ENCODE measurements at regions not wholly inside any gene's neighbourhood (a gene's known extent, or its start where the extent isn't known, plus 50 kb on each side); places are given as distances from the start of the nearest gene placed in this dataset.

DNA sequence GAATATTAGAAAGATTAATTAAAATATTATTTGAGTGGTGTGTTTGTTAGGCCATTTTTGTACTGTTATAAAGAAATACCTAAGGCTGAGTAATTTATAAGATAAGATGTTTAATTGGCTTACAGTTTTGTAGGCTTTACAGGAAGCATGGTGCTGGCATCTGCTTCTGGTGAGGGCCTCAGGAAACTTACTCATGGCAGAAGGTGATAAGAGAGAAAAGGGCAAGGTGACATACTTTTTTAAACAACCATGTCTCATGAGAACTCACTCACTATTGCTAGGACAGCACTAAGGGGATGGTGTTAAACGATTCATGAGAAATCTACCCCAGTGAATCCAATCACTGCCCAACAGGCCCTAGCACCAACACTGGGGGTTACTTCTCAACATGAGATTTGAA, 56.7 kb upstream of the RGS21 start:
- TF ChIP-seq, protein P1, sequence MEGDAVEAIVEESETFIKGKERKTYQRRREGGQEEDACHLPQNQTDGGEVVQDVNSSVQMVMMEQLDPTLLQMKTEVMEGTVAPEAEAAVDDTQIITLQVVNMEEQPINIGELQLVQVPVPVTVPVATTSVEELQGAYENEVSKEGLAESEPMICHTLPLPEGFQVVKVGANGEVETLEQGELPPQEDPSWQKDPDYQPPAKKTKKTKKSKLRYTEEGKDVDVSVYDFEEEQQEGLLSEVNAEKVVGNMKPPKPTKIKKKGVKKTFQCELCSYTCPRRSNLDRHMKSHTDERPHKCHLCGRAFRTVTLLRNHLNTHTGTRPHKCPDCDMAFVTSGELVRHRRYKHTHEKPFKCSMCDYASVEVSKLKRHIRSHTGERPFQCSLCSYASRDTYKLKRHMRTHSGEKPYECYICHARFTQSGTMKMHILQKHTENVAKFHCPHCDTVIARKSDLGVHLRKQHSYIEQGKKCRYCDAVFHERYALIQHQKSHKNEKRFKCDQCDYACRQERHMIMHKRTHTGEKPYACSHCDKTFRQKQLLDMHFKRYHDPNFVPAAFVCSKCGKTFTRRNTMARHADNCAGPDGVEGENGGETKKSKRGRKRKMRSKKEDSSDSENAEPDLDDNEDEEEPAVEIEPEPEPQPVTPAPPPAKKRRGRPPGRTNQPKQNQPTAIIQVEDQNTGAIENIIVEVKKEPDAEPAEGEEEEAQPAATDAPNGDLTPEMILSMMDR (IDR thresholded peaks at IDR 0.05; ENCODE audit: borderline replicate concordance, extremely low read depth, low read length, poor library complexity, severe bottlenecking) = no peak
- TF ChIP-seq EZH2 (IDR thresholded peaks at IDR 0.05; ENCODE audit: borderline replicate concordance, low read depth, low read length, severe bottlenecking) = no peak
